A673 (cell line): ENCODE measurements at regions not wholly inside any gene's neighbourhood (a gene's known extent, or its start where the extent isn't known, plus 50 kb on each side); places are given as distances from the start of the nearest gene placed in this dataset.
A peak's percentile ranks its signal among the peaks of the same experiment; 100 is the strongest.

Experiments used
- BruUV-seq: library from RNA; stranded (reverse); fragments of 400-500 nt; replicated peaks from 2 replicates; lab custom pipeline; 2021; lab: Mats Ljungman, UMichigan
- CTCF ChIA-PET: fragments of 300-600 bp; sonication (Branson Sonifier 250); formaldehyde crosslinking; loops from one replicate; lab custom pipeline; 2022; ENCODE audit warnings: antibody characterized with exemption; lab: Charles Lee
- POLR2A ChIA-PET: fragments of 300-600 bp; sonication (Branson Sonifier 250); formaldehyde crosslinking; loops from one replicate; lab custom pipeline; 2022; ENCODE audit warnings: antibody characterized with exemption; ENCODE audit not compliant: low non-redundant PET; lab: Charles Lee
- DNase-seq: peaks from one replicate; pipeline ENCODE4 v3.0.0-alpha.2; 2015; ENCODE audit warnings: low spot score
- H3K27ac ChIP-seq: fragments of 200-600 bp; sonication (generic); 2 replicates; pipeline ENCODE4 v1.5.1; 2016; ENCODE audit warnings: mixed run types, low read depth, mild to moderate bottlenecking, mixed read lengths, antibody characterized with exemption, low read length; ENCODE audit not compliant: poor library complexity, severe bottlenecking
- H3K27me3 ChIP-seq: fragments of 200-600 bp; sonication (generic); replicated peaks from 2 replicates; pipeline ENCODE4 v1.6.1; 2017; ENCODE audit warnings: mixed run types, low read depth, mild to moderate bottlenecking, mixed read lengths, antibody characterized with exemption, low read length; ENCODE audit not compliant: insufficient read depth, poor library complexity
- H3K36me3 ChIP-seq: fragments of 200-600 bp; sonication (generic); 2 replicates; pipeline ENCODE4 v1.6.1; 2016; ENCODE audit warnings: mixed run types, mild to moderate bottlenecking, mixed read lengths, antibody characterized with exemption, low read length; ENCODE audit not compliant: insufficient read depth, poor library complexity, severe bottlenecking
- H3K4me1 ChIP-seq: fragments of 200-600 bp; sonication (generic); 2 replicates; pipeline ENCODE4 v1.6.1; 2017; ENCODE audit warnings: mixed run types, mild to moderate bottlenecking, mixed read lengths, antibody characterized with exemption, low read length; ENCODE audit not compliant: insufficient read depth, poor library complexity, severe bottlenecking
- H3K4me3 ChIP-seq: fragments of 200-600 bp; sonication (generic); 2 replicates; pipeline ENCODE4 v1.5.1; 2016; ENCODE audit warnings: low read depth, mixed run types, mild to moderate bottlenecking, mixed read lengths, low read length; ENCODE audit not compliant: poor library complexity, severe bottlenecking
- H3K9me3 ChIP-seq: fragments of 200-600 bp; sonication (generic); 2 replicates; pipeline ENCODE4 v1.6.1; 2016; ENCODE audit warnings: mixed run types, low read depth, mild to moderate bottlenecking, mixed read lengths, antibody characterized with exemption, low read length; ENCODE audit not compliant: poor library complexity, severe bottlenecking
- EZH2 ChIP-seq: fragments of 200-600 bp; sonication (generic); IDR thresholded peaks from 2 replicates; pipeline ENCODE4 v1.6.1; 2017; ENCODE audit warnings: borderline replicate concordance, low read depth, mild to moderate bottlenecking, mixed read lengths, antibody characterized with exemption, low read length; ENCODE audit not compliant: poor library complexity, severe bottlenecking
- intact Hi-C: fragments of 100-400 bp; cut with micrococcal nuclease; formaldehyde crosslinking; loops from one replicate; pipeline ENCODE4 v1.10.0; 2022; ENCODE audit not compliant: unreplicated experiment
- TF ChIP-seq, protein P1 (sequence below): fragments of 300-800, 200-600 bp; sonication (generic); conservative IDR thresholded peaks from 2 replicates; pipeline ENCODE4 v1.5.1; 2017; ENCODE audit warnings: low read depth, mild to moderate bottlenecking, antibody characterized with exemption, low read length, moderate library complexity, mixed read lengths

GRCh38 chr16:85293904-85294642 is 181.8 kb upstream of the CIBAR2 start:
- Histone ChIP-seq H3K4me1 (peaks cover 7% of the 10 kb centered on the region), H3K36me3 (no peaks in the 10 kb centered on the region), H3K27me3 (no peaks in the 10 kb centered on the region), H3K9me3 (no peaks in the 10 kb centered on the region), H3K4me3 (no peak overlapping the region), H3K27ac (no peak overlapping the region)
- TF ChIP-seq EZH2 = no peak
- TF ChIP-seq, protein P1, sequence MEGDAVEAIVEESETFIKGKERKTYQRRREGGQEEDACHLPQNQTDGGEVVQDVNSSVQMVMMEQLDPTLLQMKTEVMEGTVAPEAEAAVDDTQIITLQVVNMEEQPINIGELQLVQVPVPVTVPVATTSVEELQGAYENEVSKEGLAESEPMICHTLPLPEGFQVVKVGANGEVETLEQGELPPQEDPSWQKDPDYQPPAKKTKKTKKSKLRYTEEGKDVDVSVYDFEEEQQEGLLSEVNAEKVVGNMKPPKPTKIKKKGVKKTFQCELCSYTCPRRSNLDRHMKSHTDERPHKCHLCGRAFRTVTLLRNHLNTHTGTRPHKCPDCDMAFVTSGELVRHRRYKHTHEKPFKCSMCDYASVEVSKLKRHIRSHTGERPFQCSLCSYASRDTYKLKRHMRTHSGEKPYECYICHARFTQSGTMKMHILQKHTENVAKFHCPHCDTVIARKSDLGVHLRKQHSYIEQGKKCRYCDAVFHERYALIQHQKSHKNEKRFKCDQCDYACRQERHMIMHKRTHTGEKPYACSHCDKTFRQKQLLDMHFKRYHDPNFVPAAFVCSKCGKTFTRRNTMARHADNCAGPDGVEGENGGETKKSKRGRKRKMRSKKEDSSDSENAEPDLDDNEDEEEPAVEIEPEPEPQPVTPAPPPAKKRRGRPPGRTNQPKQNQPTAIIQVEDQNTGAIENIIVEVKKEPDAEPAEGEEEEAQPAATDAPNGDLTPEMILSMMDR = no peak
- ChIA-PET CTCF (no interaction called here), POLR2A (no interaction called here)
- no TSS peak for BruUV-seq
- DNase-seq = no peak
- intact Hi-C loops = no loop called here

- no peaks in the 10 kb centered on the region for H3K36me3 ChIP-seq
- POLR2A ChIA-PET = no interaction called here
- intact Hi-C loops = no loop called here
- peaks cover 7% of the 10 kb centered on the region for H3K4me1 ChIP-seq
- TF ChIP-seq, protein P1 = no peak
- no peak for TF ChIP-seq EZH2
- no TSS peak for BruUV-seq
- CTCF ChIA-PET = no interaction called here
- H3K4me3 ChIP-seq = no peak overlapping the region
- H3K27ac ChIP-seq = no peak overlapping the region
- no peaks in the 10 kb centered on the region for H3K9me3 ChIP-seq
- DNase-seq = no peak
- no peaks in the 10 kb centered on the region for H3K27me3 ChIP-seq
Observed at GRCh38 chr16:85294810-85295508, 182.7 kb upstream of the CIBAR2 start.

- DNase-seq = peak; percentile 50
- Histone ChIP-seq H3K4me1 (peaks cover 19% of the 10 kb centered on the region), H3K27me3 (no peaks in the 10 kb centered on the region), H3K27ac (no peak overlapping the region), H3K9me3 (no peaks in the 10 kb centered on the region), H3K36me3 (no peaks in the 10 kb centered on the region), H3K4me3 (no peak overlapping the region)
- ChIA-PET CTCF (interaction anchor here (0.7 to 1.0 kb wide), 4 partner anchors 9 to 33 kb away, joined by 3 to 6 read pairs (median 4); no protein-coding TSS in a partner anchor), POLR2A (no interaction called here)
- TF ChIP-seq EZH2 = no peak
- TF ChIP-seq, protein P1 = peak; percentile 86
- BruUV-seq = no TSS peak
- intact Hi-C loops = no loop called here
Observed at GRCh38 chr16:85296859-85297660, 184.8 kb upstream of the CIBAR2 start.
